ENCODE measurements at regions not wholly inside any gene's neighbourhood (a gene's known extent, or its start where the extent isn't known, plus 50 kb on each side); places are given as distances from the start of the nearest gene placed in this dataset.

DNA sequence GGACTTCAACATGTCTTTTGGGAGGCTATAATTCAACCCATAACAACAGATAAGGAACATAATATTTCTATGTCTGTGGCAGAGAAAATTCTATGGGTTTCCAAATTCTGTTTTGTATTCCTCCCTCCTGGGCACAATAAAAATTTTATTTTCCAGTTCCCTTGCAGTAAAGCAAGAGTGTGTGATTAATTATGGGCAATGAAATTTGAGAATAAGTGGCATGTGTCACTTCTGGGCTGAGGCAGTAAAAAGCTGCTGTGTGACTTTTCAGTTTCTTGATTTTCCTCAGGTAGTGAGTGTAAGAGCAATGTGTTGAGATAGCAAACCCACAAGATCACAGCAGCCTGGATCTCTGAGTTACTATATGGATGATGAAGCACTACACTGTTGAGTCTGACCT, 216.4 kb downstream of the MEIS1 start:
- H3K27ac ChIP-seq = no peak overlapping the region
- H3K9me3 ChIP-seq = no peaks in the 10 kb centered on the region
- ATAC-seq (ENCODE audit: insufficient number of reproducible peaks, low FRiP score, low read depth) (no peak), DNase-seq (ENCODE audit: low spot score) (no peak)
- H3K4me1 ChIP-seq (ENCODE audit: control insufficient read depth in 1 of 2, low read depth in 2 of 2) = no peaks in the 10 kb centered on the region
- H3K36me3 ChIP-seq = no peaks in the 10 kb centered on the region
- TF ChIP-seq, protein P1, sequence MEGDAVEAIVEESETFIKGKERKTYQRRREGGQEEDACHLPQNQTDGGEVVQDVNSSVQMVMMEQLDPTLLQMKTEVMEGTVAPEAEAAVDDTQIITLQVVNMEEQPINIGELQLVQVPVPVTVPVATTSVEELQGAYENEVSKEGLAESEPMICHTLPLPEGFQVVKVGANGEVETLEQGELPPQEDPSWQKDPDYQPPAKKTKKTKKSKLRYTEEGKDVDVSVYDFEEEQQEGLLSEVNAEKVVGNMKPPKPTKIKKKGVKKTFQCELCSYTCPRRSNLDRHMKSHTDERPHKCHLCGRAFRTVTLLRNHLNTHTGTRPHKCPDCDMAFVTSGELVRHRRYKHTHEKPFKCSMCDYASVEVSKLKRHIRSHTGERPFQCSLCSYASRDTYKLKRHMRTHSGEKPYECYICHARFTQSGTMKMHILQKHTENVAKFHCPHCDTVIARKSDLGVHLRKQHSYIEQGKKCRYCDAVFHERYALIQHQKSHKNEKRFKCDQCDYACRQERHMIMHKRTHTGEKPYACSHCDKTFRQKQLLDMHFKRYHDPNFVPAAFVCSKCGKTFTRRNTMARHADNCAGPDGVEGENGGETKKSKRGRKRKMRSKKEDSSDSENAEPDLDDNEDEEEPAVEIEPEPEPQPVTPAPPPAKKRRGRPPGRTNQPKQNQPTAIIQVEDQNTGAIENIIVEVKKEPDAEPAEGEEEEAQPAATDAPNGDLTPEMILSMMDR (IDR thresholded peaks at IDR 0.05) = no peak
- no peaks in the 10 kb centered on the region for H3K27me3 ChIP-seq (replicated peaks; ENCODE audit: insufficient read depth)
- no peak overlapping the region for H3K4me3 ChIP-seq

DNA sequence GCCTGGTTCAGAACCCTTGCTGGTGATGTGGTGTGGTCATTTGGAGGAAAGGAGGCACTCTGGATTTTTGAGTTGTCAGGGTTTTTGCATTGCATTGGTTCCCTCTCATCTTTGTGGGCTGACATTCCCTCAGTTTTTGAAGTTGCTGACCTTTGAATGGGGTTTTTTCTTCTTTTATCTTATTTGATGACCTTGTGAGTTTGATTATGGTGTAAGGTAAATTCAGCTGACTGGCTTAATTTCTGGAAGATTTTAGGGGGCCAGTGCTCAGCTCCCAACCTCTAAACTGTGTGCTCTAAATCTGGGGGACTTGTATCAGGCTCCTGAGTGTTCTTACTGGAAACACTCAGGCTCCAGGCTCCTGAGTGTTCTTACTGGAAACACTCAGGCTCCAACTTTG, 225.9 kb downstream of the MEIS1 start:
- ATAC-seq (ENCODE audit: insufficient number of reproducible peaks, low FRiP score, low read depth) (no peak), DNase-seq (ENCODE audit: low spot score) (no peak)
- H3K27ac ChIP-seq = no peak overlapping the region
- no peaks in the 10 kb centered on the region for H3K9me3 ChIP-seq
- no peaks in the 10 kb centered on the region for H3K27me3 ChIP-seq (replicated peaks; ENCODE audit: insufficient read depth)
- H3K4me1 ChIP-seq (ENCODE audit: control insufficient read depth in 1 of 2, low read depth in 2 of 2) = no peaks in the 10 kb centered on the region
- no peak overlapping the region for H3K4me3 ChIP-seq
- TF ChIP-seq, protein P1 (IDR thresholded peaks at IDR 0.05) = no peak
- no peaks in the 10 kb centered on the region for H3K36me3 ChIP-seq

DNA sequence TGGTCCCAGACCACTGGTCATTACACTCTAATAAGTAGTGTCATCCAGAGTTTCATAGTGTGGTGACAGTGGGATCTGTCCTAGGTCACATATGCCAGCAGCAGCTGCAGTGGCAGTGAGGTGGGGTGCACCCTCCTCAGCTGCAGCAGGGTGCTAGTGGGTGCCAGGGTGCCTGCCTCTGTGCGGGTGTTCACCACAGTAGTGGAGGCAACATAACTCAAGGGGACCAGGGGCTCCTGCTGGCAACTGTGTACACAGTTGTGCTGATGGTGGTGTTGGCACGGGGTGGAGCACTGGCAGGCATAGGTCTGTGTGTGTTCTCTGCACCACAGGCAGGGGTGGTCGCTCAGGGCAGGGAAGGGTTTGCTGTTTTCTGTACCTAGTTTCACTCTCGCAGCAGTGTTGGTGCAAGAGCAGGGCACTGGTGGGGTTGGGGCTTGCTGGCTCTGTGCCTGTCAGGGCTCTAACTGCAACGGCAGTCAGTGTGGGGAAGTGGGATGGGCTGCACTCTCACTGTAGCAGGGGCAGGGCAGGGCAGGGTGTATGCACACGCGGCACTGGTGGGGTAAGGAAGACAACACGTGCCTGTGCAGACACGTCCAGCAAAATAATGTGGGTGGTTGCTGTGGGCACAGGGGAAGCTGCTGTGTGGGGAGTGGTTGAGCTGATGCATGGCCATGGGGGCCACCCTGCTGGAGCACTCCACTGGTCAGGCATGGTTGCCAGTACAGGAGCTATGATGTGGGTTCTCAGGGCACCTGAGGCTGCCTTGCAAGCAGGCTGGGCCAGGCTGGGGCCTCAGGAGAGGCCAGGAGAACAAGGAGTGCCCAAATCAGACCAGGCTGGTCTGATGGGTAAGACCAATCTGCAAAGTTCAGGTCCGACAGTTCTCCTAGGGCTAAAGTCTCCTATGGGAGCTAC, 226.6 kb downstream of the MEIS1 start:
- H3K27ac ChIP-seq = no peak overlapping the region
- H3K27me3 ChIP-seq (replicated peaks; ENCODE audit: insufficient read depth) = no peaks in the 10 kb centered on the region
- H3K9me3 ChIP-seq = no peaks in the 10 kb centered on the region
- no peaks in the 10 kb centered on the region for H3K4me1 ChIP-seq (ENCODE audit: control insufficient read depth in 1 of 2, low read depth in 2 of 2)
- ATAC-seq (ENCODE audit: insufficient number of reproducible peaks, low FRiP score, low read depth) (no peak), DNase-seq (ENCODE audit: low spot score) (no peak)
- TF ChIP-seq, protein P1 (IDR thresholded peaks at IDR 0.05) = no peak
- H3K4me3 ChIP-seq = no peak overlapping the region
- no peaks in the 10 kb centered on the region for H3K36me3 ChIP-seq

- ATAC-seq (ENCODE audit: insufficient number of reproducible peaks, low FRiP score, low read depth) = no peak
- no peak for DNase-seq (ENCODE audit: low spot score)
Observed at GRCh38 chr2:66665124-66665984, 230.4 kb downstream of the MEIS1 start.

More at GRCh38 chr2:66665124-66665984, 230.4 kb downstream of the MEIS1 start:
- Histone ChIP-seq H3K27ac (no peak overlapping the region), H3K9me3 (no peaks in the 10 kb centered on the region), H3K36me3 (no peaks in the 10 kb centered on the region), H3K4me1 (ENCODE audit: control insufficient read depth in 1 of 2, low read depth in 2 of 2) (no peaks in the 10 kb centered on the region), H3K4me3 (no peak overlapping the region), H3K27me3 (replicated peaks; ENCODE audit: insufficient read depth) (no peaks in the 10 kb centered on the region)
- TF ChIP-seq, protein P1 (IDR thresholded peaks at IDR 0.05) = no peak
